NAMALWA (cell line): ENCODE measurements at regions not wholly inside any gene's neighbourhood (a gene's known extent, or its start where the extent isn't known, plus 50 kb on each side); places are given as distances from the start of the nearest gene placed in this dataset.

Experiments used
- DNase-seq: peaks from one replicate; pipeline ENCODE4 v3.0.0-alpha.2; 2015; ENCODE audit warnings: low spot score

- no peak for DNase-seq
Measured at GRCh38 chr5:92492908-92493307, 1088.1 kb downstream of the NR2F1-AS1 start.

- no peak for DNase-seq
Measured at GRCh38 chr5:92484484-92484883, 1096.5 kb downstream of the NR2F1-AS1 start.

GRCh38 chr5:92472981-92473566 lies 1090.0 kb upstream of the ARRDC3 start:
- no peak for DNase-seq

DNA sequence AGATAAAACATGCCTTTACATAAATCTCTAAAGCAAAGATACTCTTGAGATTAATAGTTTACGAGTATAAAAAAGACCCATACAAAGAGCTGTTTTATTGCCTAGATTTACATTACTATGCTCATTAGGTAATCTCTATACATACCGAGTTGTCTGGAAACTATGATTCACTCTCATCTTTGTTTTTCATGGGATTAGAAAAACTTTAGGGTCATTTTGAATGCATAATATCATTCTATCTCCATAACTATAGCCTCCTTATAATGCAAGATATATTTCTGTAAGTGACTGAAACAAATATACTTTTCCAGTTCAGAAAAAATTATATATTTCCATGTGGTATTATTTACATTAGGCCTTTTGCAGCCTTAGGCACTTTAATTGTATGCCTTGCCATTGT lies 1088.7 kb upstream of the ARRDC3 start:
- no peak for DNase-seq

DNA sequence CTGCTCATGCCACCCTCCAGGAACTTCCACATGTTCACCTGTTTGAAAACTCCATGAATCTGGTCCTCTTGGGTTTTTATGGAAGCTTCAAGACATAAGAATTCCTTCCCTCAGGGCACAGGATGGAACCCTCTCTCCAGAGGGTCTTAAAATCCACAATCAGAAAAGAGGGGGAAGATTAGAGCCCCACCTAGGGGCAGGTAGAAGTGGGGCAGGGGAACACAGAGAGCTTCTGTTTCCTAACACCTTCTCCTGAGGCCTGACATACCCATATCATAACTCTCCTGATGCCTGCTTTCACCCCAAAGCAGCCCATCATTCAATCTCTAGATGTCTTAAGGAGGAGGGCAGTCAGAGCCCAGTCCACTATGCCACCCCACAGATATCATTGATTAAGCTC lies 1087.7 kb upstream of the ARRDC3 start:
- peak; percentile 2 for DNase-seq

- DNase-seq, result no peak
Measured at GRCh38 chr5:92468295-92468694, 1085.2 kb upstream of the ARRDC3 start.

- no peak for DNase-seq
Measured at GRCh38 chr5:92467695-92468094, 1084.6 kb upstream of the ARRDC3 start.

DNA sequence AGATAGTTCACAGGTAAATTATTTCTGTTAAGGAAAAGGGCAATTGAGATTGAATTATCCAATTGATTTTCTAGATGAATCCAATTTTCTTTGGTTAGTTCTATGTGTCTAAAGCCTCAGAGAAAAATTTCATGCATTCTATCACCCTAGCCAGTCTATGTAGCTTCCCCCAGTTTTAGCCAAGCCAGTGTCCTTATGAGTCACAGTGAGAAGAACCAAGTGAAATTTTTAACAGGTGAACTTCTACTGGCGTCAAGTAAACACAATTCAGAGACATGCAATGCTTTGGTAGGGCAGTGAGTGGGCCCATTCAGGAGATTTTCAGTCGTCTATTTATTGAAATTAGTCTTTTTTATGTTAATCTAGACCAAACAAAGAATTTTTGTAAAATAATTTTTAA lies 1077.4 kb upstream of the ARRDC3 start:
- no peak for DNase-seq

DNA sequence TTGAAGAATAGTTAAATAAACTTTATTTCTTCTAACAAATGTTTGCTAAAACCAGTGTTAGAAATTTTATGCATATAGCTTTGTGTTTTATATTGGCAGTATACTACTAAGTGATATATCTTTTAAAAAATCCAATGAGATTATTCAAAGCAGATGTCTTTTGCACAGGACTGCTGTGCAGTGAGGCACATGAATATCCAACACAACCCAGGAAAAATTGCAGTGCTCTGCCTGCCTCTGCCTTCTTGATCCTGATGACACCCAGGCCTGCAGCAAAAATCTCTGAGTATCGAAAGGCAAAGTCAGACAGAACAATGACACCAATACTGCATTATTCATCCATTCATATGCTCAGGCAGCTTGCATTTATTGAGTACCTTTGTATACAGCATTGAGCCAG lies 1076.5 kb upstream of the ARRDC3 start:
- no peak for DNase-seq

- no peak for DNase-seq
Measured at GRCh38 chr5:92455011-92455410, 1071.9 kb upstream of the ARRDC3 start.

DNA sequence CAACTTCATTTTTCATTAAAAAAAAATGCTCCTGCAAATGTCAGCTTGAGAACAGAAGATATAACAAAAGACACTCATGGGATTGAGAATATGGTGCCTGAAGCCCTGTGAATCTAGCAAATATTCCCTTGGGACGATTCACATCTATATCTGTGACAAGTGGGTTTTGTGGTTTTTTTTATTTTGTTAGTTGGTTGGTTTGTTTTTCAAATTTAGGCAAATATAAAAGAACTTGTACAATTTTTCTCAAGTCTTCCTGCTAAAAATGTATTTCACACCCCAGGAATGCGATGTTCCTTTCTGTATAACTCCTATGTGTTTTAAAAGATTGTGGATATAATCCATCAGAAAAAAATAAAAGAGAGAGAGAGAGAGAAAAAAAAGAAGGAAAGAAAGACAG lies 1061.8 kb upstream of the ARRDC3 start:
- DNase-seq, result no peak

DNA sequence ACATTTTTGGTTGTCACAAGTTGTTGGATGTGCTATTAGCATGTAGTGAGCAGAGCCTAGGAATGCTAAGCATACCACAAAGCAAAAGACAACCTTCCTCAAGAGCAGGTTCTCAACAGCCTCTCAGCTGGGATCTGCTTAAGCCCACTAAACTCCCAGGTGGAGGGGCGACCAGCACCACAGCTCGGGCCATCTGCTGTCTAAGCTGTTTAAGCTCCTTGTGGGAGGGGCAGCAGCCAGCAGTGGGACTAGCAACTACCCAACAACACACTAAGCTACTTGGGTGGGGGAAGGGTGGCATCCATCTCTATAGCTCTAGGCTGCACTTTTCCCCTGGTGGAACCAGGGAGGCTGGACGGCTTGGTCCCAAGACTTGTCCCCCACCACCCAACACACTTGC lies 1052.7 kb upstream of the ARRDC3 start:
- DNase-seq, result no peak

DNA sequence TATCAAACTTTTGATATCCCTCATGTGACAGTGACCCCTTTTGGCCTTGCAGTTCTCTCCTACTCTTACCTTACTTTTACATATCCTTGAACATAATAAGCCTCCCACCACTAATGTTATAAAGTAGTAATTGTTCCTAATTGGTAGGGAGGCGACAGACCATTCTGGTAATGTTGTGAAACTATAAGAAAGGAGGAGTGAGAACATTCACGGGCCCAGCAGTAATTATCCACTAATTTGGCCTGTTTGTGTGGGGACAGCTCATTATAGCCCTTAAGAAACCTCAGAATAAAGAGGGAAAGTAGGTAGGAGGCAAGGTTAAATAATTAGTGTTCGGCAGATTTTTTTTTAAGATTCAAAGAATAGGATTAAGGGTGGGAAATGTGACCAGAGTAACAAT lies 1046.5 kb upstream of the ARRDC3 start:
- DNase-seq, result no peak

GRCh38 chr5:92428415-92428814 lies 1045.3 kb upstream of the ARRDC3 start:
- DNase-seq, result no peak

DNA sequence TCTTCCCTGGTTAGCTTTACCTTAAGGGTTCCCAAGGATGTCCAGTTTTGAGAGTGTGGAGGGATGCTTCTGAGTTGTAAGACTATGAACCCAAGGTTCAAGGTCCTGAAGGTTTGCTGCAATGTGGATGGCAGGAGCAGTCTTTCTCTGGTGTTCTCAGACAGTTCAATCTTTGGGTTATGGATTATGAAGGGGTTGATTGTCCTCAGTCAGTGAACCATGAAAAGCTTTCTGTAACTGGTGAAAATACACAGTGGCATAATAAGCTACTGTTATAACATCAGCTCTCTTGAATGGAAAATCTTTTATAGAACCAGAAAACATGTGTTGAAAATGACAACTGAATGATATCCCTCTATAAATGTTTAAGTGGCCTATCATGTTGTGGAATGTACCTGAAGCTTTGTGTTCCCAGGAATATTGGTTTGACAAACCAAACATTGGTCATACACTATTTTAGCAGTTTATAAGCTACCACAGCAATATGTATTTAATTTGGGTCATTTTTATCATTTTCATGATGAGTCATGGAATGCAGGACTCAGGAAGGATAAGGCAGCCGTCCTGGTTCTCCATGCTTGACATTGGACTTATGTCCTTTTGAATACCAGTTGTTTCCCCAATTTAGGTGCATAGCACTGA lies 1041.8 kb upstream of the ARRDC3 start:
- no peak for DNase-seq

- DNase-seq, result peak; percentile 4
Measured at GRCh38 chr5:92421942-92422341, 1038.8 kb upstream of the ARRDC3 start.

DNA sequence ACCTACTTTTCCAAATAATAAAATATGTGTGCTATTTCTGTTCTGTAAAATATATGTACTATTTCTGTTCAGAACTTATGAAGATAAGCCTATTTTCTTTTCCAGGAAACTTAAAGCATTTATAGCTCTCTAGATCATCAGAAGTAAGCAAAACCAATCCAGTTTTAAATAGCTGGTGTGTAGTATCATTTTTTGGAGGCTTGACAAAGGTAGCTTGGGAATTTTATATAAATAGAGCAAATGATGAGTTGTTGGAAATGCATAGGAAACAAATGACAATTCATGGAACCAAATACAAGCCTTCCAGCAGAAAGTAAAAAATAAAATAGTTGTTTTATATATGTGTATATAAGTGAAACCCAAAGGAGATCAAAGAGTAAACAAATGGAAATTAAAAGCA lies 1038.1 kb upstream of the ARRDC3 start:
- DNase-seq, result no peak

DNA sequence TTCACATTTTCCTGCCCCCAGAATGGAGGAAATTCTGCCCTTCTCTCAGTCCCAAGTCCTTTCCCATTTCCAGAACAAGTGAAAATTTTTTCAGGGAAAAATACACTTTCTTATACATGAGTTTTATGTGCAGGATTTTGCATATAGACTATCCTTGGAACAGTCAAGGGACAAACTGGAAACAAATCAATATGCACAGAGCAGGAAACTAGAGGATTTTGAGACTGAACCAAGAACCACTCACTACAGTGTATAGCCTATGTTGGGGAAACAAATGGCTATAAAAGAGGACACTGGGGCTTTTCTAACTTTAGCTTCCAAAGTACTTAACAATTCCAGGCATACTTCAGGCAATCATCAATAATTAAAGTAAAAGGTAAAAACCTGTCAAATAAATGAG lies 1036.1 kb upstream of the ARRDC3 start:
- DNase-seq, result no peak

- DNase-seq, result no peak
Measured at GRCh38 chr5:92418341-92418740, 1035.2 kb upstream of the ARRDC3 start.

GRCh38 chr5:92409134-92409533 lies 1026.0 kb upstream of the ARRDC3 start:
- no peak for DNase-seq

- no peak for DNase-seq
Measured at GRCh38 chr5:92402956-92403702, 1020.0 kb upstream of the ARRDC3 start.

DNA sequence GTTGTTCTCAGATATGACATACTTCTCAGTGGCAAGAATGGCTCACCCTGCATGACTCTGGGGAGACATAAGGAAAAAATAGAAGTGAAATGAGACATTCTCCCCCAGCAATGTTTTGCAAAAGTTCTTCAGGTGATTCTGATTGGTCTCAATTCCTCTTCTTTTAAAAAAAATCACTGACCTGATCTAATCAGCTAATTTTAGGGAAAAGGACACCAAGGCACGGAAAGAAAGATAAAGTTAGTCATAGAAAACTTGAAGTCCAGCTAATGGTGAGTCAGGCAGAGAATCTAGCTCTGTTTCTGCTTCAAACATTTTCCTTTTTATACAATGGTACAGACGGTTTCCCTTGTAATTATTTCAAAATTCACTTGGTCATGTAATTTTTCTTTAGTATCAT lies 1018.9 kb upstream of the ARRDC3 start:
- DNase-seq, result no peak

DNA sequence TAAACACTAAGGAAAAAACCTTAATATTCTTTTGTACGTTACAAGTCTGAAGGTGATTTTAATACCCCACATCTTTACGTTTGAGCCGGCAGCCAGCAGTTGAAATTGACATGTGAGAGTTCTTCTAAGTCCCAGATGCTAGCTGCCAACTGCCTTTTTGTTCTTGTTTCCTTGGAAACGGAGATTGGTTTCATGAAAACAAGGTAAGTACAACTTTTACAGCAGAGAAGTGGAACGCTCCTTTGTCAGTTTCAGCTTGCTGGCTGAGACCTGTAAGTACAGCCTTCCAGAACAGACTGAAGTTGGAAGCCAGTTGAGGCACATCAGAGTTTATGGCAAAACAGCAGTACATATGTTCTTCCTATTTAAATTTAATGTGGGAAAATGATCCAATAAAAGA lies 1018.4 kb upstream of the ARRDC3 start:
- DNase-seq, result peak; percentile 11

GRCh38 chr5:92394936-92395335 lies 1011.8 kb upstream of the ARRDC3 start:
- DNase-seq, result no peak
